ENCODE measurements at regions not wholly inside any gene's neighbourhood (a gene's known extent, or its start where the extent isn't known, plus 50 kb on each side); places are given as distances from the start of the nearest gene placed in this dataset.

GRCh38 chr2:181785691-181786344 lies 105.5 kb upstream of the NEUROD1 start:
- no peaks in the 10 kb centered on the region for H3K4me1 ChIP-seq (ENCODE audit: control insufficient read depth, insufficient read depth, low read length)
- ChIA-PET RAD21 (ENCODE audit: unreplicated experiment) (no interaction called here), SMC1A (ENCODE audit: uncharacterized antibody, unreplicated experiment) (interaction anchor here (0.6 kb wide), 1 partner anchor 187 kb away, joined by 4 read pairs; no protein-coding TSS in a partner anchor), POLR2A (no interaction called here), CTCF (no interaction called here)
- no peak overlapping the region for H3K9ac ChIP-seq (ENCODE audit: control insufficient read depth, insufficient read depth, low read length)
- H3K9me3 ChIP-seq (replicated peaks; ENCODE audit: control insufficient read depth, insufficient read depth, low read length): no peaks in the 10 kb centered on the region
- no peak overlapping the region for H3K27ac ChIP-seq (ENCODE audit: control insufficient read depth, insufficient read depth)
- ATAC-seq (no peak), FAIRE-seq (no peak), DNase-seq (ENCODE audit: low read depth, low spot score) (no peak)
- no peaks in the 10 kb centered on the region for H4K20me1 ChIP-seq (ENCODE audit: control insufficient read depth, insufficient read depth)
- no peak for TF ChIP-seq MXI1 (IDR thresholded peaks at IDR 0.05; ENCODE audit: low read depth, low read length)
- H2AFZ ChIP-seq (ENCODE audit: control insufficient read depth, low read depth, low read length): no peak overlapping the region
- no peaks in the 10 kb centered on the region for H3K36me3 ChIP-seq (ENCODE audit: control insufficient read depth in 2 of 2, insufficient read depth in 2 of 2, low read length in 1 of 2)
- H3K79me2 ChIP-seq (ENCODE audit: control insufficient read depth, insufficient read depth, low read length): no peaks in the 10 kb centered on the region
- BruUV-seq (replicated peaks): no TSS peak
- no peak overlapping the region for H3K4me2 ChIP-seq (ENCODE audit: control insufficient read depth, insufficient read depth)
- H3K27me3 ChIP-seq (replicated peaks in 1 of 2; ENCODE audit: control insufficient read depth in 2 of 2, insufficient read depth in 2 of 2, low read length in 1 of 2): no peaks in the 10 kb centered on the region; a peak in 2 of 4 replicates
- in situ Hi-C loops (cut with MboI) (no loop called here), intact Hi-C loops (cut with micrococcal nuclease; ENCODE audit: unreplicated experiment) (no loop called here)
- H3K4me3 ChIP-seq: no peak overlapping the region
- 0% methylated on average over 2 of the region's 2 CpGs for WGBS (ENCODE audit: insufficient coverage, insufficient replicate concordance, low lambda C conversion rate, missing lambda C conversion rate)

GRCh38 chr2:181786371-181787228 lies 104.9 kb upstream of the ITPRID2 start:
- Histone ChIP-seq H3K9me3 (replicated peaks; ENCODE audit: control insufficient read depth, insufficient read depth, low read length) (no peaks in the 10 kb centered on the region), H3K36me3 (ENCODE audit: control insufficient read depth in 2 of 2, insufficient read depth in 2 of 2, low read length in 1 of 2) (no peaks in the 10 kb centered on the region), H3K27me3 (replicated peaks in 1 of 2; ENCODE audit: control insufficient read depth in 2 of 2, insufficient read depth in 2 of 2, low read length in 1 of 2) (no peaks in the 10 kb centered on the region; a peak in 2 of 4 replicates), H3K4me2 (ENCODE audit: control insufficient read depth, insufficient read depth) (no peak overlapping the region), H3K4me3 (no peak overlapping the region), H3K4me1 (ENCODE audit: control insufficient read depth, insufficient read depth, low read length) (no peaks in the 10 kb centered on the region), H2AFZ (ENCODE audit: control insufficient read depth, low read depth, low read length) (no peak overlapping the region), H4K20me1 (ENCODE audit: control insufficient read depth, insufficient read depth) (no peaks in the 10 kb centered on the region), H3K9ac (ENCODE audit: control insufficient read depth, insufficient read depth, low read length) (no peak overlapping the region), H3K27ac (ENCODE audit: control insufficient read depth, insufficient read depth) (no peak overlapping the region), H3K79me2 (ENCODE audit: control insufficient read depth, insufficient read depth, low read length) (no peaks in the 10 kb centered on the region)
- RAD21 ChIA-PET (ENCODE audit: unreplicated experiment): no interaction called here
- SMC1A ChIA-PET (ENCODE audit: uncharacterized antibody, unreplicated experiment): no interaction called here
- in situ Hi-C loops (cut with MboI): no loop called here
- CTCF ChIA-PET: interaction anchor here (2.1 kb wide), 1 partner anchor 11 kb away, joined by 6 read pairs; no protein-coding TSS in a partner anchor
- WGBS (ENCODE audit: insufficient coverage, insufficient replicate concordance, low lambda C conversion rate, missing lambda C conversion rate): 14% methylated on average over 4 of the region's 4 CpGs
- ATAC-seq: no peak
- intact Hi-C loops (cut with micrococcal nuclease; ENCODE audit: unreplicated experiment): no loop called here
- DNase-seq (ENCODE audit: low read depth, low spot score): no peak
- POLR2A ChIA-PET: no interaction called here
- no peak for FAIRE-seq
- BruUV-seq (replicated peaks): no TSS peak
- no peak for TF ChIP-seq YY1 (IDR thresholded peaks at IDR 0.05; ENCODE audit: low read depth, low read length)
- no peak for TF ChIP-seq TBL1XR1 (IDR thresholded peaks at IDR 0.05; ENCODE audit: low read depth, low read length)
- no peak for TF ChIP-seq MEF2B (IDR thresholded peaks at IDR 0.05; ENCODE audit: partially characterized antibody, poor library complexity, severe bottlenecking)
- TF ChIP-seq RELA (IDR thresholded peaks at IDR 0.05; ENCODE audit: borderline replicate concordance, partially characterized antibody): no peak
- no peak for TF ChIP-seq NR2C1 (IDR thresholded peaks at IDR 0.05)
- TF ChIP-seq MYB (IDR thresholded peaks at IDR 0.05; ENCODE audit: borderline replicate concordance, low read depth, low read length): no peak
- TF ChIP-seq, protein P1, sequence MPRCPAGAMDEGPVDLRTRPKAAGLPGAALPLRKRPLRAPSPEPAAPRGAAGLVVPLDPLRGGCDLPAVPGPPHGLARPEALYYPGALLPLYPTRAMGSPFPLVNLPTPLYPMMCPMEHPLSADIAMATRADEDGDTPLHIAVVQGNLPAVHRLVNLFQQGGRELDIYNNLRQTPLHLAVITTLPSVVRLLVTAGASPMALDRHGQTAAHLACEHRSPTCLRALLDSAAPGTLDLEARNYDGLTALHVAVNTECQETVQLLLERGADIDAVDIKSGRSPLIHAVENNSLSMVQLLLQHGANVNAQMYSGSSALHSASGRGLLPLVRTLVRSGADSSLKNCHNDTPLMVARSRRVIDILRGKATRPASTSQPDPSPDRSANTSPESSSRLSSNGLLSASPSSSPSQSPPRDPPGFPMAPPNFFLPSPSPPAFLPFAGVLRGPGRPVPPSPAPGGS (IDR thresholded peaks at IDR 0.05; ENCODE audit: borderline replicate concordance, insufficient read depth, low read depth, low read length, poor library complexity, severe bottlenecking): no peak
- TF ChIP-seq SUZ12 (IDR thresholded peaks at IDR 0.05; ENCODE audit: unreplicated experiment): no peak
- TF ChIP-seq CTCF (IDR thresholded peaks at IDR 0.05 in 2 of 3, conservative IDR thresholded peaks at IDR 0.05 in 1 of 3; ENCODE audit: control insufficient read depth in 2 of 3, extremely low read depth in 1 of 3, insufficient read depth in 1 of 3, low read depth in 3 of 3, low read length in 3 of 3): no peak
- no peak for TF ChIP-seq EP300 (IDR thresholded peaks at IDR 0.05; ENCODE audit: borderline replicate concordance in 1 of 2, control insufficient read depth in 1 of 2, low read depth in 2 of 2, low read length in 2 of 2)
- no peak for TF ChIP-seq DPF2 (IDR thresholded peaks at IDR 0.05)

Data from GM12878 (cell line).